Kidney (tissue), 13 donors: ENCODE measurements at regions not wholly inside any gene's neighbourhood (a gene's known extent, or its start where the extent isn't known, plus 50 kb on each side); places are given as distances from the start of the nearest gene placed in this dataset.

Source experiments
- DNase-seq, 5 donors: peaks; one replicate each; pipeline ENCODE4 v3.0.0-alpha.2; 2013 to 2020
- FAIRE-seq: peaks from 2 replicates; lab custom pipeline; 2012; peaks lifted over from hg19 to GRCh38; lab: Jason Lieb, UNC
- H3K27ac ChIP-seq, 2 donors: one replicate each; pipeline ENCODE4 v1.7.0; 2013; ENCODE audit warnings: low read depth in 2 of 2, low read length in 2 of 2, inconsistent platforms in 1 of 2
- H3K27me3 ChIP-seq: one replicate; pipeline ENCODE4 v1.7.1; 2013; ENCODE audit warnings: low read length, inconsistent platforms; ENCODE audit not compliant: control insufficient read depth, insufficient read depth
- H3K36me3 ChIP-seq, 3 donors: one replicate each; pipeline versions ENCODE4 v1.7.0 to v1.7.1; 2013; ENCODE audit warnings: low read length in 3 of 3, control low read depth in 1 of 3, inconsistent platforms in 1 of 3; ENCODE audit not compliant: insufficient read depth in 3 of 3, control insufficient read depth in 2 of 3
- H3K4me1 ChIP-seq, 3 donors: one replicate each; pipeline versions ENCODE4 v1.7.0 to v1.7.1; 2013; ENCODE audit warnings: low read length in 3 of 3, inconsistent platforms in 1 of 3, low read depth in 1 of 3; ENCODE audit not compliant: control insufficient read depth in 2 of 3, insufficient read depth in 2 of 3
- H3K4me3 ChIP-seq, 3 donors: one replicate each; pipeline versions ENCODE4 v1.7.0 to v1.8.1; 2013; ENCODE audit warnings: low read length in 3 of 3, control low read depth in 1 of 3, inconsistent platforms in 1 of 3
- H3K9ac ChIP-seq, 3 donors: one replicate each; pipeline versions ENCODE4 v1.7.0 to v1.7.1; 2013; ENCODE audit warnings: low read length in 3 of 3, control low read depth in 1 of 3, inconsistent platforms in 1 of 3
- H3K9me3 ChIP-seq, 3 donors: one replicate each; pipeline versions ENCODE4 v1.7.0 to v1.7.1; 2013; ENCODE audit warnings: low read length in 3 of 3, control low read depth in 1 of 3, inconsistent platforms in 1 of 3; ENCODE audit not compliant: control insufficient read depth in 2 of 3, insufficient read depth in 1 of 3
- intact Hi-C: fragments of 100-400 bp; cut with DNase I; formaldehyde crosslinking; loops from one replicate; pipeline ENCODE4 v1.11.1; 2022
- TF ChIP-seq, protein P1 (sequence below): IDR thresholded peaks from 3 replicates; pipeline ENCODE4 v1.5.1; 2012; ENCODE audit warnings: mild to moderate bottlenecking, moderate library complexity, borderline replicate concordance; ENCODE audit not compliant: insufficient read depth; ENCODE audit errors: extremely low read depth
- donor health status: control.
- donor health status: control.
- donor health status: control.
- donor health status: control.
- donor health status: control.
- donor health status: DM: yes; HTN: yes; CAD: no.
- donor health status: Normal renal cell carcinoma (clear cell type).

- DNase-seq (no peak), FAIRE-seq (no peak)
- H3K27me3 ChIP-seq, result no peaks in the 10 kb centered on the region
- H3K4me1 ChIP-seq, result no peaks in the 10 kb centered on the region
- H3K9me3 ChIP-seq, result no peaks in the 10 kb centered on the region
- no peaks in the 10 kb centered on the region for H3K36me3 ChIP-seq
- no peak overlapping the region for H3K9ac ChIP-seq
- TF ChIP-seq, protein P1, sequence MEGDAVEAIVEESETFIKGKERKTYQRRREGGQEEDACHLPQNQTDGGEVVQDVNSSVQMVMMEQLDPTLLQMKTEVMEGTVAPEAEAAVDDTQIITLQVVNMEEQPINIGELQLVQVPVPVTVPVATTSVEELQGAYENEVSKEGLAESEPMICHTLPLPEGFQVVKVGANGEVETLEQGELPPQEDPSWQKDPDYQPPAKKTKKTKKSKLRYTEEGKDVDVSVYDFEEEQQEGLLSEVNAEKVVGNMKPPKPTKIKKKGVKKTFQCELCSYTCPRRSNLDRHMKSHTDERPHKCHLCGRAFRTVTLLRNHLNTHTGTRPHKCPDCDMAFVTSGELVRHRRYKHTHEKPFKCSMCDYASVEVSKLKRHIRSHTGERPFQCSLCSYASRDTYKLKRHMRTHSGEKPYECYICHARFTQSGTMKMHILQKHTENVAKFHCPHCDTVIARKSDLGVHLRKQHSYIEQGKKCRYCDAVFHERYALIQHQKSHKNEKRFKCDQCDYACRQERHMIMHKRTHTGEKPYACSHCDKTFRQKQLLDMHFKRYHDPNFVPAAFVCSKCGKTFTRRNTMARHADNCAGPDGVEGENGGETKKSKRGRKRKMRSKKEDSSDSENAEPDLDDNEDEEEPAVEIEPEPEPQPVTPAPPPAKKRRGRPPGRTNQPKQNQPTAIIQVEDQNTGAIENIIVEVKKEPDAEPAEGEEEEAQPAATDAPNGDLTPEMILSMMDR, result no peak
- H3K4me3 ChIP-seq, result no peak overlapping the region
- no peak overlapping the region for H3K27ac ChIP-seq
- intact Hi-C loops, result no loop called here
Observed at GRCh38 chr10:36882781-36883180, 242.6 kb upstream of the ANKRD30A start.

DNA sequence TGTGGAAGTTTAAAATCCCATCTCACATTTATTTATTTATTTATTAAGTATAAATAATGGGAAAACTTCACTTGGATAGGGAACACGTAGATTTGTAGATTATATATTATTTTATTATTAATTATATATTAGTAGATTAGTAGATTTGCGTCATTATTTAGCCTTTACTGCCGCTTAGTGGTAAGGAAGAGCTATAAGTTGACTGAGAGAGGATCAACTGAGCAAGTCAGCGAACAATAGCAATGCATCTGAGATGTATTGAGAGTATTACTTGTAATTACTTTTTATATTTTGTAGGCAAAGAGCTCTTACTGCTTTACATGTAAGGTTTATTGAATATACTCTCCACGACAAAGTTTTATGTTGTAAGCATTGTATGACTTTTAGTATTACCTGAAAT is 244.5 kb upstream of the ANKRD30A start:
- H3K4me1 ChIP-seq, result no peaks in the 10 kb centered on the region
- H3K36me3 ChIP-seq, result no peaks in the 10 kb centered on the region
- DNase-seq, result peak in 2 of 5 donors; percentile 12 to 61
- no peak overlapping the region for H3K27ac ChIP-seq
- no peaks in the 10 kb centered on the region for H3K9me3 ChIP-seq
- intact Hi-C loops, result no loop called here
- H3K9ac ChIP-seq, result no peak overlapping the region
- H3K27me3 ChIP-seq, result no peaks in the 10 kb centered on the region
- FAIRE-seq, result peak; percentile 88
- TF ChIP-seq, protein P1, result peak; percentile 39
- no peak overlapping the region for H3K4me3 ChIP-seq

DNA sequence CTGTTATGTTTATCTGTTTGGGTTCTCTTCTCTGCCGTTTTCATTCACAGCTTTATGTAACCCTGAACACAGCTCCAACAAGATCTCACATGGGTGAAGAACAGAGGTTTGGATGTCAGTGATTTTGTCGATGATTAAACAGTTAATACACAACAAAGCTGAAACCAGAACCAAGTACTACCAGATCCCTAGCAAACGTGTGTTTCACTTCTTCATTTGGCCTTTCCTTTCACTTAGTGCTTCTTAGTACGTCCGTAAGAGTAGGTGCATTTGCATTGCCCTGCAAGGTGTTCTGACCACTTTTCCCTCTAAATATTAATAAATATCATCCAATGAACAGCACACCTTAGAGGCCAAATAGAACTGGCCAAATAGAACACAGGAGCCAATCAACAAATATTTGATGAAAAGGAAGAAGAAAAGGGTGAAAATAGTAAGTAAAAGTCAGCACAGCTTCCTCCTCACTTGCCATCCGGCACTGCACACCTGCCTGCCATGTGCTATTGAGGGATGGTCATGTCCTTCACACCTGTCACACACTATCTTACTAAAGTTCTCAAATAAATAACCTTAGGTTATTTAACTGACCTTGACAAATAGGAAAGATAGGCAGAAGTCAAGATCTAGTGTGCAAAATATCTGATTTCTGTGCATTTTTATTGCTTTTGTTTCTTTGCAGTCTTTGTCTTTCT is 252.6 kb upstream of the ANKRD30A start:
- TF ChIP-seq, protein P1, result no peak
- no peak for FAIRE-seq
- H3K27me3 ChIP-seq, result no peaks in the 10 kb centered on the region
- no peak overlapping the region for H3K9ac ChIP-seq
- no peaks in the 10 kb centered on the region for H3K36me3 ChIP-seq
- H3K9me3 ChIP-seq, result no peaks in the 10 kb centered on the region
- no peak overlapping the region for H3K4me3 ChIP-seq
- H3K27ac ChIP-seq, result no peak overlapping the region
- H3K4me1 ChIP-seq, result no peaks in the 10 kb centered on the region
- DNase-seq, result no peak
- intact Hi-C loops, result no loop called here

GRCh38 chr10:36840788-36841187 is 284.6 kb upstream of the ANKRD30A start:
- no peak overlapping the region for H3K9ac ChIP-seq
- TF ChIP-seq, protein P1, result no peak
- intact Hi-C loops, result no loop called here
- no peak overlapping the region for H3K27ac ChIP-seq
- no peaks in the 10 kb centered on the region for H3K4me1 ChIP-seq
- no peaks in the 10 kb centered on the region for H3K9me3 ChIP-seq
- no peak overlapping the region for H3K4me3 ChIP-seq
- H3K36me3 ChIP-seq, result no peaks in the 10 kb centered on the region
- FAIRE-seq (peak; percentile 3), DNase-seq (peak in 2 of 5 donors; percentile 6 to 21)
- no peaks in the 10 kb centered on the region for H3K27me3 ChIP-seq
